GM23248 (cell line): ENCODE measurements at regions not wholly inside any gene's neighbourhood (a gene's known extent, or its start where the extent isn't known, plus 50 kb on each side); places are given as distances from the start of the nearest gene placed in this dataset.

ENCODE experiments used
- DNase-seq: peaks from one replicate; pipeline ENCODE4 v3.0.0-alpha.2; 2015
- H2AFZ ChIP-seq: fragments of 200-600 bp; sonication (generic); 2 replicates; pipeline ENCODE4 v1.6.1; 2016; ENCODE audit warnings: antibody characterized with exemption
- H3F3A ChIP-seq: fragments of 200-600 bp; sonication (generic); 2 replicates; pipeline ENCODE4 v1.6.1; 2016; ENCODE audit warnings: mild to moderate bottlenecking, antibody characterized with exemption, mixed run types; ENCODE audit not compliant: insufficient read depth
- H3K27ac ChIP-seq: fragments of 200-600 bp; sonication (generic); 2 replicates; pipeline ENCODE4 v1.5.1; 2016; ENCODE audit warnings: mild to moderate bottlenecking
- H3K27me3 ChIP-seq: fragments of 200-600 bp; sonication (generic); replicated peaks from 2 replicates; pipeline ENCODE4 v1.6.1; 2016; ENCODE audit warnings: mild to moderate bottlenecking; ENCODE audit not compliant: insufficient read depth
- H3K36me3 ChIP-seq: fragments of 200-600 bp; sonication (generic); 2 replicates; pipeline ENCODE4 v1.6.1; 2016; ENCODE audit warnings: low read depth, mild to moderate bottlenecking
- H3K4me1 ChIP-seq: fragments of 200-600 bp; sonication (generic); 2 replicates; pipeline ENCODE4 v1.6.1; 2016; ENCODE audit warnings: mild to moderate bottlenecking; ENCODE audit not compliant: insufficient read depth
- H3K4me2 ChIP-seq: fragments of 200-600 bp; sonication (generic); one replicate; pipeline ENCODE4 v1.6.1; 2016; ENCODE audit warnings: mild to moderate bottlenecking; ENCODE audit not compliant: unreplicated experiment
- H3K4me3 ChIP-seq: fragments of 200-600 bp; sonication (generic); 2 replicates; pipeline ENCODE4 v1.5.1; 2016; ENCODE audit warnings: mild to moderate bottlenecking
- H3K79me2 ChIP-seq: fragments of 200-600 bp; sonication (generic); 2 replicates; pipeline ENCODE4 v1.6.1; 2016; ENCODE audit warnings: mild to moderate bottlenecking; ENCODE audit not compliant: insufficient read depth
- H3K9ac ChIP-seq: fragments of 200-600 bp; sonication (generic); 2 replicates; pipeline ENCODE4 v1.6.1; 2016; ENCODE audit warnings: mild to moderate bottlenecking
- H3K9me2 ChIP-seq: fragments of 200-600 bp; sonication (generic); 2 replicates; pipeline ENCODE4 v1.6.1; 2016; ENCODE audit warnings: mixed run types, mild to moderate bottlenecking, moderate library complexity; ENCODE audit not compliant: insufficient read depth
- H3K9me3 ChIP-seq: fragments of 200-600 bp; sonication (generic); one replicate; pipeline ENCODE4 v1.6.1; 2017; ENCODE audit warnings: low read depth
- H4K20me1 ChIP-seq: fragments of 200-600 bp; sonication (generic); 2 replicates; pipeline ENCODE4 v1.6.0; 2016; ENCODE audit not compliant: insufficient read depth
- EZH2 ChIP-seq: fragments of 200-600 bp; sonication (generic); IDR thresholded peaks from 2 replicates; pipeline ENCODE4 v1.6.1; 2018; ENCODE audit warnings: antibody characterized with exemption, mild to moderate bottlenecking; ENCODE audit not compliant: insufficient read depth, poor library complexity, severe bottlenecking
- EZH2phosphoT487 ChIP-seq: fragments of 200-600 bp; sonication (generic); IDR thresholded peaks from 2 replicates; pipeline ENCODE4 v1.6.1; 2018; ENCODE audit warnings: antibody characterized with exemption, moderate library complexity, mild to moderate bottlenecking, low read depth; ENCODE audit not compliant: insufficient read depth
- WGBS, 2 experiments: methylation state at CpG; one replicate each; pipeline ENCODE4 v1.1.6; 2015 to 2017; ENCODE audit warnings: low lambda C conversion rate in 2 of 2, low coverage in 1 of 2; ENCODE audit errors: missing lambda C conversion rate in 2 of 2; 5-methylcytosine and 5-hydroxymethylcytosine counted together
- in situ Hi-C: fragments of 300-500 bp; cut with MboI; formaldehyde crosslinking; loops from 2 replicates; pipeline ENCODE4 v1.15.0; 2020

- peaks cover 59% of the 10 kb centered on the region for H3K27me3 ChIP-seq
- H3F3A ChIP-seq, result no peaks in the 10 kb centered on the region
- H3K79me2 ChIP-seq, result no peaks in the 10 kb centered on the region
- no peaks in the 10 kb centered on the region for H4K20me1 ChIP-seq
- no peaks in the 10 kb centered on the region for H3K4me1 ChIP-seq
- H3K36me3 ChIP-seq, result no peaks in the 10 kb centered on the region
- no peaks in the 10 kb centered on the region for H3K9me2 ChIP-seq
- TF ChIP-seq EZH2phosphoT487 (no peak), EZH2 (no peak)
- H3K27ac ChIP-seq, result no peak overlapping the region
- 71 to 76% methylated on average over 9 of the region's 9 CpGs for WGBS, 2 experiments
- DNase-seq, result no peak
- no peak overlapping the region for H3K4me3 ChIP-seq
- H3K9me3 ChIP-seq, result no peaks in the 10 kb centered on the region
- no peak overlapping the region for H2AFZ ChIP-seq
- H3K4me2 ChIP-seq, result no peak overlapping the region
- in situ Hi-C loops, result no loop called here
- no peak overlapping the region for H3K9ac ChIP-seq
Observed at GRCh38 chr1:14499312-14500040, 99.0 kb upstream of the KAZN start.

GRCh38 chr1:14500041-14500440, 98.4 kb upstream of the KAZN start:
- no peak for DNase-seq
- H3K9me2 ChIP-seq, result no peaks in the 10 kb centered on the region
- H3F3A ChIP-seq, result no peaks in the 10 kb centered on the region
- no peaks in the 10 kb centered on the region for H4K20me1 ChIP-seq
- H3K27me3 ChIP-seq, result peaks cover 58% of the 10 kb centered on the region
- 69 to 76% methylated on average over 4 of the region's 4 CpGs for WGBS, 2 experiments
- H2AFZ ChIP-seq, result no peak overlapping the region
- TF ChIP-seq EZH2 (no peak), EZH2phosphoT487 (no peak)
- in situ Hi-C loops, result no loop called here
- H3K9me3 ChIP-seq, result no peaks in the 10 kb centered on the region
- H3K9ac ChIP-seq, result no peak overlapping the region
- H3K4me2 ChIP-seq, result no peak overlapping the region
- H3K36me3 ChIP-seq, result no peaks in the 10 kb centered on the region
- no peaks in the 10 kb centered on the region for H3K4me1 ChIP-seq
- no peaks in the 10 kb centered on the region for H3K79me2 ChIP-seq
- H3K27ac ChIP-seq, result no peak overlapping the region
- no peak overlapping the region for H3K4me3 ChIP-seq

GRCh38 chr1:14500912-14501311, 97.6 kb upstream of the KAZN start:
- no peak for TF ChIP-seq EZH2phosphoT487
- no peak for TF ChIP-seq EZH2
- H3K4me2 ChIP-seq, result no peak overlapping the region
- H3K4me1 ChIP-seq, result no peaks in the 10 kb centered on the region
- no peaks in the 10 kb centered on the region for H3K36me3 ChIP-seq
- WGBS, 2 experiments, result 98 to 100% methylated on average over 1 of the region's 1 CpG
- H2AFZ ChIP-seq, result no peak overlapping the region
- no peaks in the 10 kb centered on the region for H3F3A ChIP-seq
- DNase-seq, result no peak
- H4K20me1 ChIP-seq, result no peaks in the 10 kb centered on the region
- no peak overlapping the region for H3K27ac ChIP-seq
- H3K9me3 ChIP-seq, result no peaks in the 10 kb centered on the region
- no peaks in the 10 kb centered on the region for H3K9me2 ChIP-seq
- in situ Hi-C loops, result no loop called here
- H3K27me3 ChIP-seq, result peaks cover 53% of the 10 kb centered on the region
- H3K9ac ChIP-seq, result no peak overlapping the region
- no peak overlapping the region for H3K4me3 ChIP-seq
- H3K79me2 ChIP-seq, result no peaks in the 10 kb centered on the region

- H3K79me2 ChIP-seq, result no peaks in the 10 kb centered on the region
- in situ Hi-C loops, result no loop called here
- no peaks in the 10 kb centered on the region for H3F3A ChIP-seq
- no peaks in the 10 kb centered on the region for H4K20me1 ChIP-seq
- H3K27me3 ChIP-seq, result peaks cover 44% of the 10 kb centered on the region
- no peak overlapping the region for H3K4me3 ChIP-seq
- no peak overlapping the region for H3K4me2 ChIP-seq
- no peak overlapping the region for H2AFZ ChIP-seq
- no peak overlapping the region for H3K27ac ChIP-seq
- no peak for DNase-seq
- TF ChIP-seq EZH2 (no peak), EZH2phosphoT487 (no peak)
- H3K9me3 ChIP-seq, result no peaks in the 10 kb centered on the region
- H3K9ac ChIP-seq, result no peak overlapping the region
- WGBS, 2 experiments, result 70 to 71% methylated on average over 5 of the region's 5 CpGs
- no peaks in the 10 kb centered on the region for H3K9me2 ChIP-seq
- H3K4me1 ChIP-seq, result no peaks in the 10 kb centered on the region
- no peaks in the 10 kb centered on the region for H3K36me3 ChIP-seq
Observed at GRCh38 chr1:14504517-14504916, 94.0 kb upstream of the KAZN start.
